ENCODE measurements at regions not wholly inside any gene's neighbourhood (a gene's known extent, or its start where the extent isn't known, plus 50 kb on each side); places are given as distances from the start of the nearest gene placed in this dataset.

DNA sequence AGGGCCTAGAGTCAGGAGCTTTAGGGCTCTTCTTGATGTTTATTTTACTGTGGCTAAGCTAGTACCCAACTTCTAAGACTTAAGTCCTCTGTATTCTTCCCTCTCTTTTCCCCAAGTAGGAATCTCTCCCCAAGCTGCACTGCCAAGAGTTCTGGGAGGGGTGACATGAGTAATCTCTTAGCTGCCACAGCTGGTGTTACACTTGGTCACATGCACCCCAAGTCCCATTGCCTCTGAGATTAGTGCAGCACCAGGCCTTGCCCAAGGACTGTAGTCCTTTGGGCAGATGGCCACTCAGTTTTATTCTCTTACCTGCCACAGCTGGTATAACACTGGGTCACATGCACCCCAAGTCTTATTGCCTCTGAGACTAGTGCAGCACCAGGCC, 114.7 kb upstream of the RIOK2 start:
- Histone ChIP-seq H3K9me3 (ENCODE audit: insufficient read depth in 2 of 2, low read depth in 1 of 2, low read length in 1 of 2) (peaks cover 0 to 7% of the 10 kb centered on the region in 2 experiments; a peak in 2 of 4 replicates), H2BK120ac (replicated peaks; ENCODE audit: low read depth, low read length) (no peak overlapping the region), H4K5ac (ENCODE audit: insufficient read length, low read depth, low read length) (no peak overlapping the region), H2BK12ac (ENCODE audit: low read depth, low read length) (no peak overlapping the region), H3K79me2 (ENCODE audit: control insufficient read depth in 1 of 2, insufficient read depth in 2 of 2, low read length in 2 of 2) (no peaks in the 10 kb centered on the region), H3K14ac (ENCODE audit: insufficient read length) (no peak overlapping the region), H2BK15ac (ENCODE audit: low read length) (no peak overlapping the region), H3K18ac (ENCODE audit: extremely low read depth, low read length) (no peak overlapping the region), H3K9ac (replicated peaks in 1 of 4; ENCODE audit: extremely low read depth in 1 of 4, low read depth in 3 of 4, low read length in 3 of 4) (no peak overlapping the region), H3K4ac (replicated peaks; ENCODE audit: insufficient read length, low read depth, low read length) (no peak overlapping the region), H3K79me1 (ENCODE audit: low read depth, low read length) (no peaks in the 10 kb centered on the region), H2AK5ac (ENCODE audit: low read depth, low read length) (no peak overlapping the region; the same call in 1 of the 2 replicates), H2BK5ac (ENCODE audit: low read depth, low read length) (no peak overlapping the region), H3K4me2 (ENCODE audit: insufficient read depth in 1 of 2, low read depth in 2 of 2, low read length in 2 of 2) (no peak overlapping the region), H2AFZ (ENCODE audit: low read length) (no peak overlapping the region), H3K27me3 (replicated peaks in 1 of 4; ENCODE audit: control insufficient read depth in 3 of 4, extremely low read depth in 1 of 4, insufficient read depth in 3 of 4, low read length in 3 of 4) (no peaks in the 10 kb centered on the region), H3K4me1 (replicated peaks in 1 of 4; ENCODE audit: control insufficient read depth in 3 of 4, insufficient read depth in 4 of 4, low read length in 3 of 4) (no peaks in the 10 kb centered on the region), H3K23me2 (ENCODE audit: low read depth, low read length) (no peaks in the 10 kb centered on the region), H3K4me3 (ENCODE audit: extremely low read depth in 1 of 4, insufficient read depth in 2 of 4, low read depth in 3 of 4, low read length in 4 of 4) (no peak overlapping the region), H3K56ac (replicated peaks; ENCODE audit: insufficient read length, low read depth, low read length) (no peak overlapping the region), H2BK20ac (ENCODE audit: low read length) (peak overlapping the region; percentile 66; the same call in 1 of the 2 replicates), H3K27ac (ENCODE audit: low read depth, low read length) (no peak overlapping the region), H4K91ac (replicated peaks; ENCODE audit: insufficient read length, low read length) (no peak overlapping the region), H3K23ac (ENCODE audit: insufficient read length) (no peak overlapping the region), H4K8ac (ENCODE audit: extremely low read depth, insufficient read depth, low read length) (no peak overlapping the region), H3K36me3 (ENCODE audit: control insufficient read depth in 2 of 4, insufficient read depth in 4 of 4, low read length in 3 of 4) (no peaks in the 10 kb centered on the region), H4K20me1 (replicated peaks in 1 of 2; ENCODE audit: control insufficient read depth in 1 of 2, insufficient read depth in 2 of 2, low read length in 2 of 2) (no peaks in the 10 kb centered on the region)
- ChIA-PET CTCF (ENCODE audit: partially characterized antibody) (interaction anchor here (0.6 to 3.4 kb wide), 39 partner anchors 9 to 1530 kb away, joined by 3 to 49 read pairs (median 4); no protein-coding TSS in a partner anchor), POLR2A (ENCODE audit: partially characterized antibody) (no interaction called here)
- DNase-seq (ENCODE audit: low read depth in 1 of 2, low spot score in 2 of 2) = no peak
- FAIRE-seq = no peak
- TF ChIP-seq HDAC6 (IDR thresholded peaks at IDR 0.05; ENCODE audit: low read depth, low read length) (no peak), HDAC2 (IDR thresholded peaks at IDR 0.05; ENCODE audit: borderline replicate concordance in 1 of 2, low read depth in 2 of 2, low read length in 2 of 2) (no peak), SUZ12 (IDR thresholded peaks at IDR 0.05; ENCODE audit: low read length) (no peak), RNF2 (IDR thresholded peaks at IDR 0.05; ENCODE audit: borderline replicate concordance, low read depth, low read length, missing control alignments, poor library complexity, severe bottlenecking) (no peak), USF2 (IDR thresholded peaks at IDR 0.05; ENCODE audit: low read length) (no peak), EGR1 (IDR thresholded peaks at IDR 0.05; ENCODE audit: borderline replicate concordance, low read depth, low read length) (no peak), ATF2 (IDR thresholded peaks at IDR 0.05; ENCODE audit: low read length) (no peak), KDM5A (IDR thresholded peaks at IDR 0.05; ENCODE audit: low read length) (no peak), EP300 (IDR thresholded peaks at IDR 0.05; ENCODE audit: borderline replicate concordance in 1 of 2, low read depth in 2 of 2, low read length in 2 of 2) (no peak), GABPA (IDR thresholded peaks at IDR 0.05; ENCODE audit: borderline replicate concordance, insufficient read depth, low read length) (no peak)
- TF ChIP-seq, protein P1, sequence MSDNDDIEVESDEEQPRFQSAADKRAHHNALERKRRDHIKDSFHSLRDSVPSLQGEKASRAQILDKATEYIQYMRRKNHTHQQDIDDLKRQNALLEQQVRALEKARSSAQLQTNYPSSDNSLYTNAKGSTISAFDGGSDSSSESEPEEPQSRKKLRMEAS (IDR thresholded peaks at IDR 0.05) = no peak

Measured in H1 (cell line).